ENCODE measurements at regions not wholly inside any gene's neighbourhood (a gene's known extent, or its start where the extent isn't known, plus 50 kb on each side); places are given as distances from the start of the nearest gene placed in this dataset.

DNA sequence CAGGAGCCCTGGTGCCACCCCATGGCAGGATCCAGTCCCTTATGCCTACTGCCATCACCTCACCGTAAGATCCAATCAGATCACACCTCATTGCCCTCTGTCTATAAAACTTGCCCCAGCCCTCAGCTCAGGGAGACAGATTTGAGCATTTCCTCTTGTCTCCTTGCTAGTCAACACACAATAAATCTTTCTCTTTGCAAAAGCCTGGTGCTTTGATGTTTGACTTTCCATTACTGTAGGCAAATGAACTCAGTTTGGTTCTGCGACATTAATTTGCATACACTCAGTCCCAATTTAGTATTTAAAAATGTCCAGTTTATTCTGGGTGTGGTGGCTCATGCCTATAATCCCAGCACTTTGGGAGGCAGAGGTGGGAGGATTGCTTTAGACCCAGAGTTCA, 188.4 kb downstream of the AEBP2 start:
- DNase-seq = no peak

DNA sequence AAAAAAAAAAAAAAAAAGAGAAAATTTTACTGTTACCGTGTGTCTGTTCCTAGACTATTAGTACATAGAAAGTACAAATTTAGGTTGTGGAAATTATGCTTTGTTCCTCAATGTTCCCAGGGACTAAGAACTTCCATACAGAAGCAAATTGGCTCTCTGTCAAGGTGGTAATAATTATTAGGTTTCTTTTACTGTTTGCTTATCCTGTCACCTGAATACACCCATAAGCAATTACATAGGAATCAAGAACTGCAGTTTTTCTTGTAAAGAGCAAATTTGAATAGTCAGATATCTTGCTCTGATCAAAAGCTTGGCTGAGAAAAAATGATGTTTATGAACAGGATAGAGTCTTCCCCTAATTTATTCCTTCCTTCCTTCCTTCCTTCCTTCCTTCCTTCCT, 191.2 kb downstream of the AEBP2 start:
- no peak for DNase-seq

DNA sequence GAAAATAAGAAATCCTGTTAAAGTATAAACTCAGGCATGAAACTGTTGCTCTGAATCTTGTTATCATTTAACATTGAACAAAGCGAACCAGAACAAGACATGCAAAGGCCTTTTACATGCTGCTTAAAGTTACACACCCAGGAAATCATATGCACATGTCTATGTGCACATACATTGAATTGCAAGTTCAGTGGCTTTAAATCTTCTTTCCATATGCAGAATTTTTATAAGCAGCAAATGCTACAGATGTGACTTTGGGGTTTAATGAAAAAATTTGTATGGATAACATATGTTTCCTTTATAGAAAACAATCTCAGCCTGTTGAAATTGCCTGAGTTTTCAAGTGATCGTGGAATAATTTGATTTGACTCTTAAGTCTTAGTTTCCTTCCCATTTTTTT, 193.9 kb downstream of the AEBP2 start:
- peak; percentile 31 for DNase-seq

DNA sequence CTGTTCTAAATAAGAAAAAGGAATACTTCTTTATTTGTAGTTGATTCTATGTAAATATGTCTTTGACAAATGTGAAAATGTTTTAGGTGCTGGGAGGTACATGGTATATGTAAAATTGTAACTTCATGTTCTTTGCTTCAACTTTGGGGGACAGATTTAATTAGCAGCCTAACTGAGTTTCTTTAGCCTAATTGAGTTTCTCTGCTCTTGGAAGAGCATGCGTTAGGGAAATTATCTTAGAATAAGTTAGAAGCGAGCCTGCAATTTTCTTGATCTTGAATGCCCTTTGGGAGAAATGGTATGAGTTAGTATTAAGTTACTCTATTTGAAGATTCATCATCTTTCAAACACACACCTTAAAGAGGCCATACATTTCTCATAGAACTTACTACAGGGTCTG, 194.3 kb downstream of the AEBP2 start:
- DNase-seq = no peak

DNA sequence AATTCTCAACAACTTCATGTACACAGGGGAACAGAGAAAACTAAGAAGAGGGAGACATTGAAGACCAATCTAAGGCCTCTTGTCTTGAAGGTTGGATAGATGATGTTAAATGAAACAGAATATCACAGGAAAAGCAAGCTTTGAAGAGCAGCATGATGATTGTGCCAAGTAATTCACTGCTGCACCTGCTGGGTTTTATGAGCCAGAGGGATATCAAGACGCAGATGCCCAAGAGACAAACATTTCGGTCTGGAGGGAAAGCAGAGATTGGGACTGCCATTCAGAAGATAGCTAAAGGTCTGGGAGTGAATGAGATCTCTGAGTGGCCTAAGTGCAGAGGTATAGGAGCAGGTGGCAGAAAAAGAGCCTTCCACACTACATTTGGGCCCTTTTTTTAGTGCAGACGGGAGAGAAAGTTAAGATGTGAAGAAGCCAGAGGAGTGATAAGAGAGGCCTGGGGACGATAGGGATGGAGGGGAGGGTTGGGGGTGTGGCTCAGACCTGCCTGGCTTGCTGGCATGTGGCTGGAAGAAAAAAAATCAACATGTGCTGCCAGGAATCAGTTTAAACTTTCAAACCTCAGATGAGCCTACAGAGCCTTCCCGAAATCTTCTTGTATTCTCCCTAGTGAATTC, 200.6 kb downstream of the AEBP2 start:
- no peak for DNase-seq

DNA sequence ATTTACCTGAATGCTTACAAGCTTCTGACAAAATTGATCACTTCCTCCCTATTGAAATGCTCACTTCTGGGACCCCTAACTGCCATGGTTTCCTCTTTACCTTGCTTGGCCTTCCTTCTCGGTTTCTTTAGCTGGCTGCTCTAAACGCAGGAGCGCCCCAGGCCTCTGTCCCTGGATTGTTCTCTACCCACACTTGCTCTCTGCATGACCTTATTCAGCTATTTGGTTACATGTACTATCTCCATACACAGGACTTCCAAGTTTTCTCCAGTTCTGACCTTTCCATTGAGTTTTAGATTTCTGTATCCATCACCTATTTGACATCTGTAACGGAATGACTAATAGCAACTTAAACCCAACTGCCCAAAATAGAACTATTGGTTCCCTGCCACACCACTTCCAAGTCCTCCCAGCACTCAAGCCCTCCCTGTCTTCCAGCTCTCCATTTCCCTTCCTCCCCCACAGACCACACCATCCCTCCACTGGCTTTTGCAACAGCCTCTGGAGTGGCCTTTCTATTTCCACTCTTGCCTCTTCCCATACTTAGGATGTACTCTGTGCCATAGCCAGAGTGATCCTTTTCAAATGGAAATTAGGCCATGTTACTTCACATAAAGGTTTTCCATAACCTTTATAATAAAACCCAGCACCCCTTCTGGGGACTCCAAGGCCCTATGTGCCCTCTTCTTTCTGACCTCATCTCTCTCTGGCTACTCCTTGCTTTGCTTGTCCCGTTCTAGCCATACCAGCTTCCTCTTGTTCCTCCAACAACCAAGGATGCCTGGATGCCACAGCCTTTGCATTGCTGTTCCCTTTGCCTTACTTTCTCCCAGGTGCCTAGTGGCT, 202.2 kb downstream of the AEBP2 start:
- DNase-seq = no peak

DNA sequence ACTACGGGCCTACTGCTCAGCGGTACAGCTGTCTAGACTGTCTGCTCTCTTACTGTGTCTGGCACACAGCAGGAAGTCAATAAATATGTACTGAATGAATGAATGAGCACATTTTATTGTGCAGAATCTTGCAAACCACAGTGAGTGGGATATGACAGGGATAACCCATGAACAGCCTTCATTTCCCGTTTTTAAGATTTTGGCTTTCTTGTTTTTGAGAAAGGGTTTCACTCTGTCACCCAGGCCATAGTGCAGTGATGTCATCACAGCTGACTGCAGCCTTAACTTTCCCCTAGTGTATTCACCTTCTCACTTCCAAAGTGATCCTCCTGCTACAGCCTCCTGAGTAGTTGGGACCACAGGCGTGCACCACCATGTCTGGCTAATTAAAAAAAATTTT, 203.1 kb downstream of the AEBP2 start:
- DNase-seq = no peak

DNA sequence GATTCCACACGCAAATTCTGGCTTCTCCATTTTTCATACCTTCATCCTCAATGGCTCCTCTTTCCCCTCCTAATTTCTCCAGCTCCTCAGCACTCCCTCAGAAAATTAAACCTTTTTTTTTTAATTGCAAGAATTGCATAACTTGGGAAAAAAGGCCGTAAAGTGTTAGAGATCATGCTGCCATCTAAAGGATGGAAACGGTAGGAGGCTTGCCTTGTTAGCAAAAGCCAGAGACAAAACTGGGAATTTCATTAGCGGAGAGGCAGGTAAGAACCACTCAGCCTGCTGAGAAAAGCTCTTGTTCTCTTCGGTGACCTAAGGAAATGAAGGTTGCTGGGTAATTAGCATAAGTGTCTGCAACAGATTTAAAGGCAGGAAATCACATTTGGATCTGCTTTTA, 204.3 kb downstream of the AEBP2 start:
- DNase-seq = peak; percentile 77

DNA sequence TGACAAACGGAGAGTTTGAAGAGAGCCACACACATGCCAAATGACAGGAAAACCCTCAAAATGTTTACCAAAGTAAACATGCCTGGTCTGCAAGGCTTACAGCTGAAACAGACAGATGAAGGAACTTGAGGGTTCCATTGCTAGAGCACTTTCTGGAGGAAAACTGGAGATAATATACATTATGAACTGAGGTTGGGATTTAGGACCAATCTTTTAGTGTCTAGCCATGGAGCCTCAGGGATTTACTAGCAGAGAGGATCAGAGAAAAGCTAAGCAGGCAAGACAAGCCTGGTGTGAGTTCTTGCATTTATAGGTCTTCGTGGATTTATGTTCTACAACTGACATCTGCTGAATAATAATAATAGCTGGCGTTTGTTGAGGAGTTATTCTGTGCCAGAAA, 205.3 kb downstream of the AEBP2 start:
- no peak for DNase-seq

DNA sequence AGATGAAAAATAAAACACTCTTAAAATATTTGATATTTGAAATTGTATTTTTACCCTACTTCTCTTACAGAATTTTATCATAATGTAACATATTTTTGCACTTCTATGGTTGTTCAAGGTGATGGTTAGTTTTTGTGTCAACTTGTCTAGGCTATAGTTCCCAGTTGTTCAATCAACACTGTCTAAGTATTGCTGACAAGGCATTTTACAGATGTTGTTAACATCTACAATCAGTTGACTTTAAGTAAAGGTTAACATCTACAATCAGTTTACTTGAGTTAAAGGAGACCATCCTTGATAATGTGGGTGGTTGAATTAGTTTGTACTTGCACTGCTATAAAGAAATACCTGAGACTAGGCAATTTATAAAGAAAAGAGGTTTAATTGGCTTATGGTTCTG, 206.5 kb downstream of the AEBP2 start:
- DNase-seq = no peak

DNA sequence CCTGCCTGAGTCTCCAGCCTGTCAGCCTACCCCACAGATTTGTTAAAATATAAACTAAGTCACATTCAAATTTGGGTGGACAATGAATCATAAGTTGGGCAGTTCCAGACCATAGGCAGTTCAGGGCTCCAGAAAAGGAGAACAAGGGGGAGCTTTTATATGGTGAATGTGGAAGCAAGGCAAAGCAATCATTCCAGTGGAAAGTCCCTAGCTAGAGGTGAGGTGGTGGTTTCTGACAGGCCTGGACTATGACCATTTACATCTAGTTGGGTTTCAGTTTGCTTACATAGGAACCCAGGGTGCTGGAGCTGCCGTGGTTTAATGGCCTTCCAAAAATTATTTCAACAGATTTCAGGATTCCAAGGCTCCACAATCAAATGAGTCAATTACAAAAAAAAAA, 207.3 kb downstream of the AEBP2 start:
- DNase-seq = no peak

DNA sequence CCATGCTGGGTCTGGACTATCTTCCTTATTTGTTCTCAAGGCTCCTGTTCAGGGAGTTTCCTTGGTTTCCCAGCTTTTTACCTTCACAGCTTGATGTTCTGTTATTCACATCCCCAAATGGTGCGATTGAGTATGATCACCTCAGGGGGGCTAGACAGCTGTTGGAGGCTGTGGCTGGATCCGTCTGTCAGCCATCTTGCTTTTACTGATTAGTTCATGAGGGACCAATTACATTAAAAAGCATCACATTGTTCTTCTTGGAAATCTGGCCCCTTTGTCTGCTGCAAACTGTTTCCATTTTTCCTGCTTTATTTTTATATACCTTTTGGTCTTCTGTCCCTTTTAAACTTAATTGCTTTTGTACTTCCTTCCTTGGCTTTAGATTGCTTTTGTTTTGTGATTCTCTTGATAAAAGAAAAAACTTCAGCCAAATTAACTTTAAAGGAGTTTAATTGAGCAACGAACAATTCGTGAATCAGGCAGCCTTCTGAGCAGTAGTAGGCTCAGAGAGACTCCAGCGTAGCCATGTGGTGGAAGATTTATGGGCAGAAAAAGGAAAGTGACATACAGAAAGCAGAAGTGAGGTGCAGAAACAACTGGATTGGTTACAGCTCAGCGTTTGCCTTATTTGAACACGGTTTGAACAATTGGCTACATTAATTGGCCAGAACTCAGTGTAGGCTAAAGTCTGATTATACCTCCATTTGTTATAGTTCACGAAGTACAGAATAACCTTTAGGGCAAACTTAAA, 208.7 kb downstream of the AEBP2 start:
- no peak for DNase-seq

DNA sequence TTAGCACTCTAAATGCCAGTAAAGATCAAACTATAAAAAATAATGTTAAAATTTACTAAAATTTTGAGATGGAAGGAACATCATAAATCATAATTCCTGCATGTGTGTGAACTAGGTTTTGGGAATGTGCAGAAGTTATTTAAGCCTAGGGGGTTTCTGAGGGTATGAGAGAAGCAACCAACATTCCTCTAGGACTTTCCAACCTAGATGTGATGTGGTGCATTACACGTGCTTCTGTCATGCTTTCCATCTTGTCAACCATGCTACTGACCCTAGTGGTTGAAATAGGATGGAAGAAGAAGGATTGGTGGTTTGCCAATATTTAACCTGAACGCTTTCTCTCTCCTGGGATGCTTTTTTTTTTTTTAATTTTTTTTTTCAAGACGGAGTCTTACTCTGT, 209.3 kb downstream of the AEBP2 start:
- no peak for DNase-seq

DNA sequence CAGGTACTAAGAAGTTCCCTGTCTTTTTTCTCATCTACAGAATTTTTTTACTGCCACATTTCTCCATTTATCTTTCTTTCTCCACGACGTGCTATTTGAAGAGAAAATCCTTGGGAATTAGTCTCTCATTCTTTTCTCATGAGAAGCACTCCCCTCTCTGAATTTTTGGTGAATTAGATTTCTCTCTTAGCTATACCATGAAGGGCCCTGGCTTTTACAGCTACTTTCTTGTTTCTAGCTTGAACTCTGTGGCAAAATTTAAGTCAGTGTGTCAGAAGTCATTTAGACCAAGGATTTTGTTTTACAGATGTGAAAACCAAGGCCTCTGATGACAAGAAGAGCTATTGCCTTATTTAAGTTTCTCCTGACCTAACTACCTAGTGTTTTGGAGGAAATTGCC, 213.1 kb downstream of the AEBP2 start:
- no peak for DNase-seq

DNA sequence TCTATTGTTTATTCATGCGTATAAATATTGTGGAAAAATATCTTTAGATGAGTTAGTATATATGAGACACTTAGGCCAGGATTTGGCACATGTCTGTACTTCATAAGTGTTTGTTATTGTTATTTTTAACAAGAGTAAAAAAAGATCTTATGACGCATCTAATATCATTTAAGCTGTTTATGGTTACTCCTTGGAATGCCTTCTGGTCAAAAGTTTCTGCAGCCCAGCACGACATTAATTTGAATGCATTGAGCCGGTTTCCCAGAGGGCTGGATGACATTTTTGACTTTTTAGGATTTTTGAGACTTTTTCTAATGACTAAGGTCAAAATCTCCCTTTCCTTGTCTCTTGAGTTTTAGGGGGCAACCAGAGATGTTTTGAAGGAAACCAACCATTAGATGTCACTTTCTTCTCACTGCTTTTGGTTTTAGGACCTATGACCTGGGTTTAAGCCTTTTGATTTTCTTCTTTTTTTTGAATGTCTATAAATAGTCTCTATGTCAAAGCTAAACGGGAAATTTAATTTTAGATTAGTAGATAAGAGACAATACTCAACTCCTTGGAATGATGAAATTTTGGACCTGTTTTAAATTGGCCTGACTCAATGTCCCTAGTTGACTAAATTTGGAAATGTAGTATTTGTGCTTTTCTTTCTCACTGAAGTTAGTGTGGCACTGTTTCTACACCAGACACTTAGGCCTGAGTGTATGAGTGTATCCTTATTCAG, 215.5 kb downstream of the AEBP2 start:
- DNase-seq = no peak

DNA sequence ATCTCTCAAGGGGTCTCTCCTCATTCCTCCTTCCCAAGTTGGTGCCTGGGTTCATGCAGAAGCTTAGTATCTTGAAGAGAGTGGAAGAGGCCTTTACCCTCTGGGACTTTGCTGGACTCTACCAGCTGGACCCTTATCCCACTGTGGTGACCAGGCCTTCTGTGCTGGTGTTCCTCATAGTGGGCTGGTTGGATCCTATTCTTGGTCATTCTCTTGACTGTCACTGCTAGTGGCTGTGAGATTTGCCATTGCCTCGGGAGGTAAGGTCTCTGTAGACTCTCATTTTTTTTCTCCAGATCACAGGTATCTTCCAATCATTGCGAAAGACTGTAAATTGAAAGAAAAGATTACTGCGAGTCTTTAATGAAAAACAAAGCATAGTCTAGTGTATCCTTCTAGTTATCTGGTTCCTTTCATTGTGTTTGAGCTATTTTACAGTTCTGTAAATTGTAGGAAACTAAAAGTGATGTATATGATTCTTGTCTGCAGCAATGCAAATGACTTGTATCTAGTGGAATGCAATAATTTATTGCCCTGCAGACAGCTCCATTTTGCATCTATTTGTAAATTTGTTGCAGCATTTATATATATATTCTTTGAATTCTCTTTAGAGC, 217.9 kb downstream of the AEBP2 start:
- DNase-seq = no peak

DNA sequence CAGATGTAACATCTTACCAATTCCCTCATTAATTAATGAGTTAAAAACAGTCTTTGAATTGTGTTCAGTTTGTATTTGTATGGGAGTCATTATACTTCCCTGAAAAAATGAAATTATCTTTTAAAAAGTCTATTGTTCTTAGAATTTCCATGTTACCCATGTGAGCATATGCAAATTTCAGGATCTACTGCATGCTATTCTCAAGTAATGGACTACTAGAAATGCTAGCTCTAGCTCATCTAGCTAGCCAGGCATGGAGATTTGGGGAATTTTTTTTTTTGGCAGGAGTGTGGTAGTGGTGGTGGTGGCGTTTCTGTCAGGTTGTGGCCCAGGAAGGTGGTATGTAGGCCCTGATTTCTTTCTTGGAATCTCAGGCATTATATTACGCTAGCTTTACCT, 218.4 kb downstream of the AEBP2 start:
- DNase-seq = no peak

DNA sequence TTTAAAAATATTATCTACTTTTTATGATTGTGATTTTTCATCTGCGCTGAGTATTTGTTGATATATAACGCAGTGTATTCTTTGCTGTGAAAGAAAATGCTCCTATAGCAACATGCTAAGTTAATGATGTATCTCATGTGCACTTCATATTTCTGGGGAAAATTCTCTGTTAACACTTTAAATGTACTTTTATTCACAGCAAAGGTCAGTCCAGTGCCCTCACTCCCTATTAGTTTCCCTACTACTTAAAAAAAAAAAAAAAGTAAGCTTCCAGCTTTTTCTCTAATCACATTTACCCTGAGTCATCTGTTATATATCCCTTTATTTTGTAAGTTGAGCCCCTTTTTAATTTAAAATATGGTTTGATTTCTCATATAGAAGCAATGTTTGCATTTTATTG, 219.8 kb downstream of the AEBP2 start:
- no peak for DNase-seq

DNA sequence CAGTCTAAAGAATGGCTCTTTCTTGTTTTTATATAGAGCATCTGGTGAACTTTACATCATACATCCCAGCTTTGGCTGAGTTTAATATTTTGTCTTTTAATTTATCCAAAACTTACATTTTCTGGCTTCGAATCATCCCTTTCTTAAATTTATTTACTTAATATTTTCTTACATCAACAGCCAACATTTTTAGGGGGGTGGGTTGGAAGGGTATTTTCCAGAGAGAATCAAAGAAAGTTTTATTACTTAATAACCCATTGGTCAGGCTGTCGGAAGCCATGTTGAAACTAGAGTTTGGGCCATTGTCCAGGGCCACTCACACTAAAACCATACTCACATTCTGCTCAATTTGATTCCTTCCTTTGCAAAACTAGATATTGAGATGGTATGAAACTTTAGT, 220.2 kb downstream of the AEBP2 start:
- DNase-seq = peak; percentile 56

DNA sequence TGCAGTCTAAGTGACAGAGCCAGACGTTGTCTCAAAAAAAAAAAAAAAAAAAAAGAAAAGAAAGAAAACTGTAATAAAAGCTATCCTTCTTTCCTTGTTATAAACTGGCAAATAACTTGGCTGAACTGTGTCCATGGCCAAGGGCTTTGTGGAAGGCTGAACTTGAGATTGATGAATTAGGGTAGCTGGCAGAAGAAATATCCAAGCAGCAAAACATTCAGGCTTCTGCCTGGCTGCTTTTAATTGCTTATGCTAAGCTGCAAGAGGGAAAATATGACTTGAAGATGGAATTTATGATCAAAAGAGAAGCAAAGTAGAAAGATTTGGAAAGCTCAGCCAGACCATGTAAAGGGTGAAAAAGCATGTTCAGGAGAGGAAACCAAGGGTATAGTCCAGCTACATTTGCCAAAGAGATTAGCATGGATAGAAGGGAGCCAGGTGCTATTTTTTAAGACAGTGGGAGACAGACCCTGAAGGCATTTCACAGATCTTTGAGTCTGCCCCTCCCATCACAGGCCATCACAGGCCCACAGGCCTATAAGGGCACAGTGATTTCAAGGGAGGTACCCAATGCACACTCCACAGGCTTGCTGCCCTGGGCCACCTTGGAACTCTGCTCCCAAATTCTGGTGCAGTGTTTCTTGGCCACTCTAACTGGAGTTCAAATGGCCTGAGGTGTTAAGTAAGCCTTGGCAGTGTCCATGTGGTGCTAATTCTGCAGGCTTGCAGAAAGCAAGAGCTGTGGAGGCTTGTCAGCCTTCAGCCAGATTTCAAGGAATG, 226.0 kb downstream of the AEBP2 start:
- no peak for DNase-seq

DNA sequence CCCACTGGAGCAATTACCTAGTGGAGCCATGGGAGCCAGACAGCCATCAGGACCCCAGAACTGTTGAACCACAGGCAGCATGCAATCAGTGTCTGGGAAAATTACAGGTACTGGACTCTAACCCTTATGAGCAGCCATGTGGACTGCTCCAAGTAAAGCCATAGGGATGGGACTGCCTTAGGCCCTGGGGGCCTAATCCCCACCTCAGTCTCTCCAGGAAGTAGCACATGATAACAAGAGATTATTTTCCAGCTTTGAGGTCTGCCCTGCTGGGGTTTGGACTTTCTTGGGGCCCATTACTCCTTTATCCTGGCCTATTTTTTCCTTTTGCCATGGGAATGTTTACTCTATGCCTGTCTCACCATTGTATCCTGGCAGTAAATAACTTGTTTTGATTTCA, 226.8 kb downstream of the AEBP2 start:
- no peak for DNase-seq

DNA sequence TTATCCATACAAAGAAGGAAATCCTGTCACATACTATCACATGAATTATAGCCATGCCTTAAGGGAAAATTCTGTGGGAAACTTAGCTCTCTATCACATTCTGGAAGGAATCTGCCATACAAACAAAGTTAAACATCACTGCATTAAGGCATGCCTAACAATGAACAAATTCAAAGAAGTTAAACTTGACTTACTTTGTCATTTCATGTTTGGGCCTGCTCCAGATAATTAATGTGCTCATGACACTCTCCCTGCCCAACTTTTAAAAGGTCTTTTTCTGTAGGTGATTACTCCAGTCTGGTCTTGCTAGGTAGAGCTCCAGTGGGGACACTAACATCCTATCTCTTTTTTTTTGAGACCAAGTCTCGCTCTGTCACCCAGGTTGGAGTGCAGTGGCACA, 230.5 kb downstream of the AEBP2 start:
- no peak for DNase-seq
